GM12891 (cell line): ENCODE measurements at regions not wholly inside any gene's neighbourhood (a gene's known extent, or its start where the extent isn't known, plus 50 kb on each side); places are given as distances from the start of the nearest gene placed in this dataset.

ENCODE experiments used
- PAX5 ChIP-seq: IDR thresholded peaks from 2 replicates; pipeline ENCODE4 v1.6.1; 2011; ENCODE audit warnings: low read length, moderate library complexity, mild to moderate bottlenecking; ENCODE audit not compliant: insufficient read depth, severe bottlenecking
- POLR2A ChIP-seq: IDR thresholded peaks from 2 replicates; pipeline ENCODE4 v1.6.1; 2011; ENCODE audit warnings: low read depth, low read length, control low read depth
- POLR2AphosphoS5 ChIP-seq: IDR thresholded peaks from 2 replicates; pipeline ENCODE4 v1.6.1; 2011; ENCODE audit warnings: low read depth, low read length, control low read depth
- POU2F2 ChIP-seq: IDR thresholded peaks from 2 replicates; pipeline ENCODE4 v1.6.1; 2011; ENCODE audit warnings: low read depth, mild to moderate bottlenecking, control low read depth, low read length, moderate library complexity
- SPI1 ChIP-seq: IDR thresholded peaks from 2 replicates; pipeline ENCODE4 v1.6.1; 2011; ENCODE audit warnings: low read depth, low read length, control low read depth
- TAF1 ChIP-seq: IDR thresholded peaks from 2 replicates; pipeline ENCODE4 v1.6.1; 2011; ENCODE audit warnings: low read depth, low read length, control low read depth

DNA sequence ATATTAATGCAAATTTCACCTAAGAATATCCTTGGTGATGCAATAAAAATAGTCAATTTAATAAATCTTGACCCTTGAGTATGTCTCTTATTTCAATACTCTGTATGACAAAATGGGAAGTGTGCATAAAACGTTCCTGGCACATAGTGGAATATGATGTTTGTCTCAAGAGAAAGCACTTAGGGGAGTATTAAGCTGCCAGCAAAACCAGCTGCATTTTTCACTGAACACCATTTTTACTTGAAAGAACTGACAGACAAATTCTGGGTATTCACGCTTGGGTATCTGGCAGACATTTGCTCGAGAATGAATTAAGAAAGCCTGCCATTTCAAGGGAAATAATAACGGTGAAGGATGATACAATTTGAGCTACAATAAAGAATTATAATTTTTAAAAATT, 364.8 kb downstream of the SOX9 start:
- TF ChIP-seq POLR2A (no peak), POLR2AphosphoS5 (no peak), TAF1 (no peak), PAX5 (no peak), SPI1 (no peak), POU2F2 (no peak)
